Stimulated activated CD4-positive, alpha-beta T cell treated with anti-CD3 and anti-CD28 coated beads, Interleukin-15, amount 100 ng/mL, for 24 hours (primary cell): ENCODE measurements at regions not wholly inside any gene's neighbourhood (a gene's known extent, or its start where the extent isn't known, plus 50 kb on each side); places are given as distances from the start of the nearest gene placed in this dataset.

ENCODE experiments used
- DNase-seq: peaks from one replicate; pipeline ENCODE4 v3.0.0-alpha.2; 2020

- no peak for DNase-seq
These were observed 327.8 kb downstream of the PDGFC start for GRCh38 chr4:156643826-156644225.

GRCh38 chr4:156642161-156642560, 329.4 kb downstream of the PDGFC start:
- no peak for DNase-seq

- no peak for DNase-seq
These were observed 332.5 kb downstream of the PDGFC start for GRCh38 chr4:156638925-156639605.

- no peak for DNase-seq
These were observed 333.3 kb downstream of the PDGFC start for GRCh38 chr4:156638334-156638733.

- no peak for DNase-seq
These were observed 335.2 kb downstream of the PDGFC start for GRCh38 chr4:156636381-156636780.

- no peak for DNase-seq
These were observed 336.5 kb downstream of the PDGFC start for GRCh38 chr4:156635051-156635450.

- DNase-seq: no peak
These were observed 337.0 kb downstream of the PDGFC start for GRCh38 chr4:156634612-156635011.

GRCh38 chr4:156633847-156634246, 337.8 kb downstream of the PDGFC start:
- no peak for DNase-seq

- DNase-seq: no peak
These were observed 342.7 kb downstream of the PDGFC start for GRCh38 chr4:156628858-156629257.

GRCh38 chr4:156623376-156623775, 348.2 kb downstream of the PDGFC start:
- DNase-seq: no peak

- DNase-seq: no peak
These were observed 350.8 kb downstream of the PDGFC start for GRCh38 chr4:156620786-156621185.

GRCh38 chr4:156619154-156619934, 352.3 kb downstream of the PDGFC start:
- DNase-seq: no peak

- no peak for DNase-seq
These were observed 356.5 kb downstream of the PDGFC start for GRCh38 chr4:156615066-156615531.

GRCh38 chr4:156614536-156614935, 357.1 kb downstream of the PDGFC start:
- no peak for DNase-seq

GRCh38 chr4:156609421-156609820, 362.2 kb downstream of the PDGFC start:
- no peak for DNase-seq

GRCh38 chr4:156608651-156609050, 362.9 kb downstream of the PDGFC start:
- DNase-seq: no peak

- no peak for DNase-seq
These were observed 364.1 kb downstream of the PDGFC start for GRCh38 chr4:156607478-156607857.

GRCh38 chr4:156606554-156607477, 364.8 kb downstream of the PDGFC start:
- DNase-seq: no peak

GRCh38 chr4:156598138-156598681, 373.4 kb downstream of the PDGFC start:
- DNase-seq: no peak

GRCh38 chr4:156596706-156597329, 374.8 kb downstream of the PDGFC start:
- no peak for DNase-seq

- DNase-seq: no peak
These were observed 375.6 kb downstream of the PDGFC start for GRCh38 chr4:156596026-156596425.

- DNase-seq: no peak
These were observed 376.6 kb downstream of the PDGFC start for GRCh38 chr4:156595041-156595440.

GRCh38 chr4:156594624-156595023, 377.0 kb downstream of the PDGFC start:
- no peak for DNase-seq
